ENCODE measurements at regions not wholly inside any gene's neighbourhood (a gene's known extent, or its start where the extent isn't known, plus 50 kb on each side); places are given as distances from the start of the nearest gene placed in this dataset.

DNA sequence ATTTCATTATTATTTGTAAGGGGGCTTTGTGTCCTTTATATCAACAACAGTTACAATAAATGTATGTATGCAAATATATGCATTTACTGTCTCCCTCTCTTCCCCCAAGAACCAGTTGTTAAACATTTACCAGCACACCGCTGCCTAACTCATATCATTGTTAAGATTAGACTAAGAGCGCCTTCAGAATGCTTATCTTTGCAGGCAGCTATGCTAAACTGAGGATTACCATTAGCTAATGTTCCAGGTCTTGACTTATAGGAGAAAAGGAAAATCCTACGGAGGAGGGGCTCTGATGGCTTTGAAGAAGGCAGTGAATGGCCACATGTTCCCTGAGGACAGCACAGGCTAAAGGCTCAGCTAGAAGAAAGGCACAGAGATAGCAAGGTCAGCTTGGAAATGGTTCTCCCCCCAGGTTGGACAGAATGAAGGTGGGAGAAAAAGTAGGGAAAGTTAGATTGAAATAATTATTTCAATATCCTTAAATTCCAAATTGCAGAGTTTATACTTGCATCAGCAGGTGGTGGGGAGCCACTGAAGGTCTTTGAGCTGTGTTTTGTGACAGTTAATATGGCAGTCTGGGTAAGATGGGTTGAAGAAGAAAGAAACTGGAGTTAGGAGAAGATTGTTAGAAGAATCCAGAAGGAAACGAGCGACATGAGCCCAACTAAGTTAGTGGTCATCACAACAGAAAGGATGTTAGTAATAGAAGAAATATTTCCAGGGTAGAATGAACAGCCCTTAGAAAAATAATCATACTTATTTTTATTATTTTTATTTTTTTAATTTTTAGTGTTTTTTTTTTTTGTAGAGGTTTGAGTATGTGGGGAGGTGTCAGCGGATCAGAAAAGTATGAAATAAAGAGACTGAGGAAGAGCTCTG is 87.0 kb upstream of the MAF start:
- no peak for TF ChIP-seq CTCF (conservative IDR thresholded peaks at IDR 0.05; ENCODE audit: low read depth, low read length)
- TF ChIP-seq EZH2 (IDR thresholded peaks at IDR 0.05; ENCODE audit: low read length, unreplicated experiment), result no peak
- TF ChIP-seq EZH2phosphoT487 (IDR thresholded peaks at IDR 0.05; ENCODE audit: borderline replicate concordance, low read length), result no peak

Data from PC-3 (cell line).